ENCODE measurements at regions not wholly inside any gene's neighbourhood (a gene's known extent, or its start where the extent isn't known, plus 50 kb on each side); places are given as distances from the start of the nearest gene placed in this dataset.

DNA sequence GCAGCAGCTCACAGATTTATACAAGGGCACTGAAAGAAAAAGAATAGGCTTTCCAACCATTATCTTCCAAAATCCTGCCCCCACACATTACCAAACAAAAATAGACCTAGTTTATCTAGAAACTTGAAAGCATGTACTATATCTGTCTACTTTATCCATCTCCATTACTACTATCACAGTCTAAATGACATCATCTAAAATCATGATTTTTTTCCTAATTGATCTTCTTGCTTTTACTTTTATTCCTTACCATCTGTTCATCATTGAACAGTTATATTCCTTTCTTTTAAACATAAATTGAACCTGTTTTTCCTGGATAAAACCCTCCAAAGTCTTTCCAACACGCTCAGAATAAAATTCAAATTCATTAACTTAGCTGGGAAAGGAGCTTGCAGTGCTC lies 414.7 kb downstream of the KCTD12 start:
- Histone ChIP-seq H3K9me3 (no peaks in the 10 kb centered on the region), H3K36me3 (no peaks in the 10 kb centered on the region), H3K27me3 (no peaks in the 10 kb centered on the region), H3K4me1 (peaks cover 0 to 9% of the 10 kb centered on the region in 2 donors), H3K27ac (peak overlapping the region in 1 of 2 donors; percentile 24), H3K4me3 (no peak overlapping the region)
- DNase-seq (ENCODE audit: low spot score) = no peak
- no peak for TF ChIP-seq CTCF (IDR thresholded peaks at IDR 0.05)

DNA sequence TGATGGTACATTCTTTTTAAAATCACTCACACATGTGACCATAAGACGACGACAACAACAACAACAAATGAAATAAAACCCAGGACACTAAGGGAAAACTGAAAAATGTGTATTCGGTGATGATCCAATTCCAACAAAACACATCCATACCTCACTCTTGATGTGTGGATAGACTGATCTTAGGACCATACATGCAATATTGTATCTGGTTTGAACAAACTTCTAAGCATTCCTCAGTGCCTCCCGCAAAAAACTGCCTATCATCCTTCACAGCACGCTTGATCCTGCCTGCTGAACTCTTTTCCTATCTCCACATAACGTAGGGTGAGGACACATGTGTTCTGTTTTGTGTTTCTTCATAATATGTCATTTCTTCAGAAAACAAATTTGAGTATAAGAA lies 415.2 kb downstream of the KCTD12 start:
- no peak for TF ChIP-seq CTCF (IDR thresholded peaks at IDR 0.05)
- Histone ChIP-seq H3K4me1 (peaks cover 0 to 9% of the 10 kb centered on the region in 2 donors), H3K27me3 (no peaks in the 10 kb centered on the region)

GRCh38 chr13:76466043-76466442 lies 420.2 kb downstream of the KCTD12 start:
- Histone ChIP-seq H3K27me3 (no peaks in the 10 kb centered on the region), H3K9me3 (no peaks in the 10 kb centered on the region), H3K27ac (no peak overlapping the region), H3K4me3 (no peak overlapping the region), H3K36me3 (no peaks in the 10 kb centered on the region), H3K4me1 (peaks cover 0 to 1% of the 10 kb centered on the region in 2 donors)
- no peak for TF ChIP-seq CTCF (IDR thresholded peaks at IDR 0.05)
- DNase-seq (ENCODE audit: low spot score) = no peak

More for the DNA sequence above, 415.2 kb downstream of the KCTD12 start:
- DNase-seq (ENCODE audit: low spot score) = no peak
- no peaks in the 10 kb centered on the region for H3K36me3 ChIP-seq
- no peak overlapping the region for H3K4me3 ChIP-seq
- no peaks in the 10 kb centered on the region for H3K9me3 ChIP-seq
- H3K27ac ChIP-seq = peak overlapping the region in 1 of 2 donors; percentile 24

GRCh38 chr13:76463314-76463713 lies 422.9 kb downstream of the KCTD12 start:
- no peaks in the 10 kb centered on the region for H3K4me1 ChIP-seq
- TF ChIP-seq CTCF (IDR thresholded peaks at IDR 0.05) = no peak
- H3K27me3 ChIP-seq = no peaks in the 10 kb centered on the region
- no peak for DNase-seq (ENCODE audit: low spot score)
- H3K4me3 ChIP-seq = no peak overlapping the region
- H3K27ac ChIP-seq = no peak overlapping the region
- H3K36me3 ChIP-seq = no peaks in the 10 kb centered on the region
- no peaks in the 10 kb centered on the region for H3K9me3 ChIP-seq

DNA sequence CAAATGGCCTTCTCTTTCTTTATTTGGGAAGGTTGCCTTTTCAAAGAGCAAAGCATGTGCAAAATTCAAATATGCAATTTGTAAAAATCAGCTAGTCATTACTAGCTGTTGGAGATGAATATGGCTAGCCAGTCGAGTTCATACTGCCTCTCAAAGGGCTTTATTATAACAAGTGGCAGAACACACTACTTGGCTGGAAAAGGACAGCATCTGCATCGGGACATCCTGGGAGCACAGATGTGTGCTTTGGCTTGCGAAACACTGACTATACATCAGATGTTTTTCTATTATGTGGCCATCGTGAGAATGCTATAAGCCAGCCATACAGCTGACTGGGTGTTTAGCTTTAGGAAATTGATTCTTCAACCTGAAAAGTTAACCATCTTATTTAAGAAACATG lies 424.2 kb downstream of the KCTD12 start:
- H3K4me1 ChIP-seq = no peaks in the 10 kb centered on the region
- H3K27me3 ChIP-seq = no peaks in the 10 kb centered on the region
- no peak overlapping the region for H3K27ac ChIP-seq
- no peak for DNase-seq (ENCODE audit: low spot score)
- no peaks in the 10 kb centered on the region for H3K9me3 ChIP-seq
- TF ChIP-seq CTCF (IDR thresholded peaks at IDR 0.05) = no peak
- no peaks in the 10 kb centered on the region for H3K36me3 ChIP-seq
- no peak overlapping the region for H3K4me3 ChIP-seq

DNA sequence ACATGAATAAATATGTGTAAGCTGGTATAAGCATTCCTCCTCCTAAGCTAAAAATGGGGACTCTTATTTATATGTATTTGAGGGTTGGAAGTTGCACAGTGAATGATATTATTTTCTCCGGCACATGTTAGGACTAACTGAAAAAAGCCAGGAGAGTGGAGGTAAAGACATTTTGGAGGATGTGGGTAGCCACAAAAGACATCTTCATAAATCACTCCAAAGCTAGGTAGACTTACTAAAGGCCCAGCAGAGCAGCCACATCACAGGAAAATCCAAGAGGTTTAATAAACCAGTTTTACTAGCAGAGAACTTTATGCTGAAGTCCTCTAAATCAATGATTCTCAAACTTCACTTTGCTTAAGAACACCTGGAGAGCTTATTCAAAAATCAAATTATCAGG lies 424.7 kb downstream of the KCTD12 start:
- TF ChIP-seq CTCF (IDR thresholded peaks at IDR 0.05) = no peak
- no peaks in the 10 kb centered on the region for H3K27me3 ChIP-seq
- H3K36me3 ChIP-seq = no peaks in the 10 kb centered on the region
- H3K4me1 ChIP-seq = no peaks in the 10 kb centered on the region
- no peak for DNase-seq (ENCODE audit: low spot score)
- no peaks in the 10 kb centered on the region for H3K9me3 ChIP-seq
- H3K4me3 ChIP-seq = no peak overlapping the region
- no peak overlapping the region for H3K27ac ChIP-seq

Measured in right atrium auricular region (tissue), 2 donors.